ENCODE measurements at regions not wholly inside any gene's neighbourhood (a gene's known extent, or its start where the extent isn't known, plus 50 kb on each side); places are given as distances from the start of the nearest gene placed in this dataset.
"Not testable (repeated sequence)": the region's sequence is repeated elsewhere in the genome, so short reads cannot be mapped to it uniquely, and the experiment has no call there.

GRCh38 chr11:16526947-16527346, 170.6 kb upstream of the SOX6 start:
- Histone ChIP-seq H3K36me3 (ENCODE audit: control insufficient read depth in 2 of 2, extremely low read depth in 1 of 2, insufficient read depth in 1 of 2, low read length in 1 of 2) (no peaks in the 10 kb centered on the region), H3K27me3 (replicated peaks in 1 of 2; ENCODE audit: control insufficient read depth in 2 of 2, extremely low read depth in 1 of 2, insufficient read depth in 2 of 2, low read length in 1 of 2) (no peaks in the 10 kb centered on the region), H3K27ac (ENCODE audit: low read length) (no peak overlapping the region), H3K9me3 (no peaks in the 10 kb centered on the region), H3K4me1 (ENCODE audit: control insufficient read depth in 1 of 2, extremely low read depth in 1 of 2, insufficient read depth in 2 of 2, low read length in 2 of 2) (no peaks in the 10 kb centered on the region), H3K4me3 (ENCODE audit: control insufficient read depth in 1 of 2, extremely low read depth in 1 of 2, low read length in 1 of 2) (no peak overlapping the region)
- Mint-ChIP-seq H3K36me3 (no peaks in the 10 kb centered on the region), H3K9me3 (peaks cover under 1 to 9% (median 3%) of the 10 kb centered on the region in 3 donors), H3K27me3 (peaks cover 0 to 3% of the 10 kb centered on the region in 2 donors), H3K4me1 (no peaks in the 10 kb centered on the region), H3K27ac (no peak overlapping the region), H3K4me3 (no peak overlapping the region)
- WGBS (ENCODE audit: insufficient coverage) = 75% methylated on average over 1 of the region's 1 CpG
- DNase-seq = no peak
- POLR2A ChIA-PET = no interaction called here
- CTCF ChIA-PET = no interaction called here
- no peak for ATAC-seq (replicated peaks in 1 of 4)

GRCh38 chr11:16520713-16521112, 164.4 kb upstream of the SOX6 start:
- POLR2A ChIA-PET; DNase-seq; H3K27me3 ChIP-seq (replicated peaks in 1 of 2; ENCODE audit: control insufficient read depth in 2 of 2, extremely low read depth in 1 of 2, insufficient read depth in 2 of 2, low read length in 1 of 2); H3K36me3 Mint-ChIP-seq; H3K9me3 ChIP-seq; H3K27ac Mint-ChIP-seq; H3K4me1 Mint-ChIP-seq; H3K27me3 Mint-ChIP-seq; H3K27ac ChIP-seq (ENCODE audit: low read length); H3K4me3 ChIP-seq (ENCODE audit: control insufficient read depth in 1 of 2, extremely low read depth in 1 of 2, low read length in 1 of 2); H3K36me3 ChIP-seq (ENCODE audit: control insufficient read depth in 2 of 2, extremely low read depth in 1 of 2, insufficient read depth in 1 of 2, low read length in 1 of 2); H3K4me3 Mint-ChIP-seq; ATAC-seq (replicated peaks in 1 of 4); CTCF ChIA-PET; H3K4me1 ChIP-seq (ENCODE audit: control insufficient read depth in 1 of 2, extremely low read depth in 1 of 2, insufficient read depth in 2 of 2, low read length in 2 of 2): not testable (repeated sequence)
- peaks cover 4 to 24% (median 13%) of the 10 kb centered on the region in 3 donors for H3K9me3 Mint-ChIP-seq
- 87% methylated on average over 11 of the region's 11 CpGs for WGBS (ENCODE audit: insufficient coverage)

GRCh38 chr11:16512899-16513241, 156.5 kb upstream of the SOX6 start:
- Mint-ChIP-seq H3K27me3 (no peaks in the 10 kb centered on the region), H3K36me3 (no peaks in the 10 kb centered on the region), H3K4me1 (no peaks in the 10 kb centered on the region), H3K9me3 (peaks cover 3 to 9% (median 5%) of the 10 kb centered on the region in 3 donors), H3K4me3 (no peak overlapping the region), H3K27ac (no peak overlapping the region)
- ChIA-PET CTCF (no interaction called here), POLR2A (no interaction called here)
- Histone ChIP-seq H3K9me3 (no peaks in the 10 kb centered on the region), H3K36me3 (ENCODE audit: control insufficient read depth in 2 of 2, extremely low read depth in 1 of 2, insufficient read depth in 1 of 2, low read length in 1 of 2) (no peaks in the 10 kb centered on the region), H3K27me3 (replicated peaks in 1 of 2; ENCODE audit: control insufficient read depth in 2 of 2, extremely low read depth in 1 of 2, insufficient read depth in 2 of 2, low read length in 1 of 2) (no peaks in the 10 kb centered on the region), H3K27ac (ENCODE audit: low read length) (no peak overlapping the region), H3K4me3 (ENCODE audit: control insufficient read depth in 1 of 2, extremely low read depth in 1 of 2, low read length in 1 of 2) (no peak overlapping the region), H3K4me1 (ENCODE audit: control insufficient read depth in 1 of 2, extremely low read depth in 1 of 2, insufficient read depth in 2 of 2, low read length in 2 of 2) (no peaks in the 10 kb centered on the region)
- DNase-seq = no peak
- ATAC-seq (replicated peaks in 1 of 4) = no peak

- H3K27ac Mint-ChIP-seq = no peak overlapping the region
- Histone ChIP-seq H3K9me3 (no peaks in the 10 kb centered on the region), H3K27ac (ENCODE audit: low read length) (no peak overlapping the region), H3K4me3 (ENCODE audit: control insufficient read depth in 1 of 2, extremely low read depth in 1 of 2, low read length in 1 of 2) (no peak overlapping the region), H3K36me3 (ENCODE audit: control insufficient read depth in 2 of 2, extremely low read depth in 1 of 2, insufficient read depth in 1 of 2, low read length in 1 of 2) (no peaks in the 10 kb centered on the region), H3K4me1 (ENCODE audit: control insufficient read depth in 1 of 2, extremely low read depth in 1 of 2, insufficient read depth in 2 of 2, low read length in 2 of 2) (no peaks in the 10 kb centered on the region), H3K27me3 (replicated peaks in 1 of 2; ENCODE audit: control insufficient read depth in 2 of 2, extremely low read depth in 1 of 2, insufficient read depth in 2 of 2, low read length in 1 of 2) (no peaks in the 10 kb centered on the region)
- no CpG with 5 or more reads among the region's 2 CpGs for WGBS (ENCODE audit: insufficient coverage)
- no peaks in the 10 kb centered on the region for H3K4me1 Mint-ChIP-seq
- DNase-seq (no peak), ATAC-seq (replicated peaks in 1 of 4) (no peak)
- no peak overlapping the region for H3K4me3 Mint-ChIP-seq
- ChIA-PET CTCF (no interaction called here), POLR2A (no interaction called here)
- peaks cover 3 to 6% (median 5%) of the 10 kb centered on the region in 3 donors for H3K9me3 Mint-ChIP-seq
- no peaks in the 10 kb centered on the region for H3K27me3 Mint-ChIP-seq
- no peaks in the 10 kb centered on the region for H3K36me3 Mint-ChIP-seq
These were observed 156.0 kb upstream of the SOX6 start for GRCh38 chr11:16512198-16512898.

GRCh38 chr11:16511116-16512114, 155.1 kb upstream of the SOX6 start:
- DNase-seq = no peak
- Mint-ChIP-seq H3K36me3 (no peaks in the 10 kb centered on the region), H3K4me3 (no peak overlapping the region), H3K27me3 (no peaks in the 10 kb centered on the region), H3K4me1 (no peaks in the 10 kb centered on the region), H3K27ac (no peak overlapping the region), H3K9me3 (peaks cover 5 to 6% (median 6%) of the 10 kb centered on the region in 3 donors)
- H3K27me3 ChIP-seq (replicated peaks in 1 of 2; ENCODE audit: control insufficient read depth in 2 of 2, extremely low read depth in 1 of 2, insufficient read depth in 2 of 2, low read length in 1 of 2) = no peaks in the 10 kb centered on the region
- H3K4me1 ChIP-seq (ENCODE audit: control insufficient read depth in 1 of 2, extremely low read depth in 1 of 2, insufficient read depth in 2 of 2, low read length in 2 of 2) = no peaks in the 10 kb centered on the region
- 100% methylated on average over 1 of the region's 2 CpGs for WGBS (ENCODE audit: insufficient coverage)
- CTCF ChIA-PET = no interaction called here
- POLR2A ChIA-PET = no interaction called here
- H3K9me3 ChIP-seq = no peaks in the 10 kb centered on the region
- no peak overlapping the region for H3K27ac ChIP-seq (ENCODE audit: low read length)
- no peaks in the 10 kb centered on the region for H3K36me3 ChIP-seq (ENCODE audit: control insufficient read depth in 2 of 2, extremely low read depth in 1 of 2, insufficient read depth in 1 of 2, low read length in 1 of 2)
- ATAC-seq (replicated peaks in 1 of 4) = no peak
- H3K4me3 ChIP-seq (ENCODE audit: control insufficient read depth in 1 of 2, extremely low read depth in 1 of 2, low read length in 1 of 2) = no peak overlapping the region

GRCh38 chr11:16505481-16505880, 149.1 kb upstream of the SOX6 start:
- Histone ChIP-seq H3K9me3 (no peaks in the 10 kb centered on the region), H3K36me3 (ENCODE audit: control insufficient read depth in 2 of 2, extremely low read depth in 1 of 2, insufficient read depth in 1 of 2, low read length in 1 of 2) (no peaks in the 10 kb centered on the region), H3K4me1 (ENCODE audit: control insufficient read depth in 1 of 2, extremely low read depth in 1 of 2, insufficient read depth in 2 of 2, low read length in 2 of 2) (no peaks in the 10 kb centered on the region), H3K4me3 (ENCODE audit: control insufficient read depth in 1 of 2, extremely low read depth in 1 of 2, low read length in 1 of 2) (no peak overlapping the region), H3K27ac (ENCODE audit: low read length) (no peak overlapping the region), H3K27me3 (replicated peaks in 1 of 2; ENCODE audit: control insufficient read depth in 2 of 2, extremely low read depth in 1 of 2, insufficient read depth in 2 of 2, low read length in 1 of 2) (no peaks in the 10 kb centered on the region)
- no peaks in the 10 kb centered on the region for H3K27me3 Mint-ChIP-seq
- ATAC-seq (replicated peaks in 1 of 4) (no peak), DNase-seq (no peak)
- no peak overlapping the region for H3K27ac Mint-ChIP-seq
- no peaks in the 10 kb centered on the region for H3K36me3 Mint-ChIP-seq
- peaks cover 12 to 20% (median 20%) of the 10 kb centered on the region in 3 donors for H3K9me3 Mint-ChIP-seq
- POLR2A ChIA-PET = no interaction called here
- H3K4me3 Mint-ChIP-seq = no peak overlapping the region
- CTCF ChIA-PET = no interaction called here
- H3K4me1 Mint-ChIP-seq = no peaks in the 10 kb centered on the region
- WGBS (ENCODE audit: insufficient coverage) = 45% methylated on average over 1 of the region's 1 CpG
